ENCODE measurements at regions not wholly inside any gene's neighbourhood (a gene's known extent, or its start where the extent isn't known, plus 50 kb on each side); places are given as distances from the start of the nearest gene placed in this dataset.

GRCh38 chr12:59087691-59088090 lies 167.4 kb upstream of the LRIG3 start:
- in situ Hi-C loops (cut with MboI; ENCODE audit: low sequenced_read_pairs) = no loop called here

GRCh38 chr12:59087077-59087673 lies 166.9 kb upstream of the LRIG3 start:
- in situ Hi-C loops (cut with MboI; ENCODE audit: low sequenced_read_pairs) = no loop called here

GRCh38 chr12:59086126-59086525 lies 165.8 kb upstream of the LRIG3 start:
- in situ Hi-C loops (cut with MboI; ENCODE audit: low sequenced_read_pairs) = no loop called here

- in situ Hi-C loops (cut with MboI; ENCODE audit: low sequenced_read_pairs) = no loop called here
These were observed 165.4 kb upstream of the LRIG3 start for GRCh38 chr12:59085690-59086089.

- in situ Hi-C loops (cut with MboI; ENCODE audit: low sequenced_read_pairs) = no loop called here
These were observed 164.4 kb upstream of the LRIG3 start for GRCh38 chr12:59084511-59085375.

- in situ Hi-C loops (cut with MboI; ENCODE audit: low sequenced_read_pairs) = no loop called here
These were observed 162.6 kb upstream of the LRIG3 start for GRCh38 chr12:59082952-59083351.

GRCh38 chr12:59080101-59080500 lies 159.8 kb upstream of the LRIG3 start:
- in situ Hi-C loops (cut with MboI; ENCODE audit: low sequenced_read_pairs) = no loop called here

GRCh38 chr12:59079472-59079871 lies 159.2 kb upstream of the LRIG3 start:
- in situ Hi-C loops (cut with MboI; ENCODE audit: low sequenced_read_pairs) = no loop called here

- in situ Hi-C loops (cut with MboI; ENCODE audit: low sequenced_read_pairs) = no loop called here
These were observed 158.7 kb upstream of the LRIG3 start for GRCh38 chr12:59079002-59079401.

- in situ Hi-C loops (cut with MboI; ENCODE audit: low sequenced_read_pairs) = no loop called here
These were observed 157.5 kb upstream of the LRIG3 start for GRCh38 chr12:59077575-59078426.

- in situ Hi-C loops (cut with MboI; ENCODE audit: low sequenced_read_pairs) = no loop called here
These were observed 156.8 kb upstream of the LRIG3 start for GRCh38 chr12:59077153-59077552.

- in situ Hi-C loops (cut with MboI; ENCODE audit: low sequenced_read_pairs) = no loop called here
These were observed 156.3 kb upstream of the LRIG3 start for GRCh38 chr12:59076622-59077021.

GRCh38 chr12:59075968-59076490 lies 155.7 kb upstream of the LRIG3 start:
- in situ Hi-C loops (cut with MboI; ENCODE audit: low sequenced_read_pairs) = no loop called here

- in situ Hi-C loops (cut with MboI; ENCODE audit: low sequenced_read_pairs) = no loop called here
These were observed 154.8 kb upstream of the LRIG3 start for GRCh38 chr12:59075141-59075540.

GRCh38 chr12:59070322-59070933 lies 150.1 kb upstream of the LRIG3 start:
- in situ Hi-C loops (cut with MboI; ENCODE audit: low sequenced_read_pairs) = no loop called here

- in situ Hi-C loops (cut with MboI; ENCODE audit: low sequenced_read_pairs) = no loop called here
These were observed 149.2 kb upstream of the LRIG3 start for GRCh38 chr12:59069516-59069915.

- in situ Hi-C loops (cut with MboI; ENCODE audit: low sequenced_read_pairs) = no loop called here
These were observed 148.1 kb upstream of the LRIG3 start for GRCh38 chr12:59068436-59068835.

GRCh38 chr12:59067083-59067482 lies 146.8 kb upstream of the LRIG3 start:
- in situ Hi-C loops (cut with MboI; ENCODE audit: low sequenced_read_pairs) = no loop called here

GRCh38 chr12:59066445-59066844 lies 146.1 kb upstream of the LRIG3 start:
- in situ Hi-C loops (cut with MboI; ENCODE audit: low sequenced_read_pairs) = no loop called here

- in situ Hi-C loops (cut with MboI; ENCODE audit: low sequenced_read_pairs) = no loop called here
These were observed 139.0 kb upstream of the LRIG3 start for GRCh38 chr12:59059088-59059935.

Measured in HL-60/S4 treated with phorbol 12-myristate 13-acetate at 8.2 ng/mL for 4 days and 3 days (cell line).